GM04504 (cell line): ENCODE measurements at regions not wholly inside any gene's neighbourhood (a gene's known extent, or its start where the extent isn't known, plus 50 kb on each side); places are given as distances from the start of the nearest gene placed in this dataset.
A peak's percentile ranks its signal among the peaks of the same experiment; 100 is the strongest.

Experiments
- DNase-seq: peaks from one replicate; pipeline ENCODE4 v3.0.0-alpha.2; 2012; ENCODE audit warnings: low read depth

- DNase-seq, result peak; percentile 51
Measured at GRCh38 chr1:29708796-29709703, 472.7 kb downstream of the PTPRU start.

GRCh38 chr1:29708381-29708780 lies 472.1 kb downstream of the PTPRU start:
- DNase-seq, result no peak

- DNase-seq, result no peak
Measured at GRCh38 chr1:29707796-29708195, 471.5 kb downstream of the PTPRU start.

GRCh38 chr1:29706936-29707335 lies 470.6 kb downstream of the PTPRU start:
- no peak for DNase-seq

GRCh38 chr1:29704430-29704829 lies 468.1 kb downstream of the PTPRU start:
- DNase-seq, result no peak

GRCh38 chr1:29703596-29704370 lies 467.5 kb downstream of the PTPRU start:
- DNase-seq, result no peak

GRCh38 chr1:29700491-29700890 lies 464.2 kb downstream of the PTPRU start:
- DNase-seq, result no peak

- no peak for DNase-seq
Measured at GRCh38 chr1:29698626-29699025, 462.3 kb downstream of the PTPRU start.

- no peak for DNase-seq
Measured at GRCh38 chr1:29698033-29698432, 461.7 kb downstream of the PTPRU start.

- DNase-seq, result no peak
Measured at GRCh38 chr1:29697391-29697780, 461.1 kb downstream of the PTPRU start.

GRCh38 chr1:29696656-29697390 lies 460.5 kb downstream of the PTPRU start:
- no peak for DNase-seq

- no peak for DNase-seq
Measured at GRCh38 chr1:29695803-29696202, 459.5 kb downstream of the PTPRU start.

- DNase-seq, result no peak
Measured at GRCh38 chr1:29695036-29695435, 458.7 kb downstream of the PTPRU start.

GRCh38 chr1:29691499-29691898 lies 455.2 kb downstream of the PTPRU start:
- DNase-seq, result no peak

GRCh38 chr1:29690156-29690555 lies 453.8 kb downstream of the PTPRU start:
- no peak for DNase-seq

- no peak for DNase-seq
Measured at GRCh38 chr1:29689372-29690030, 453.2 kb downstream of the PTPRU start.

GRCh38 chr1:29688471-29689365 lies 452.4 kb downstream of the PTPRU start:
- no peak for DNase-seq

- DNase-seq, result no peak
Measured at GRCh38 chr1:29687601-29688244, 451.4 kb downstream of the PTPRU start.

GRCh38 chr1:29687166-29687565 lies 450.8 kb downstream of the PTPRU start:
- DNase-seq, result no peak
